Right renal pelvis (tissue), 4 donors: ENCODE measurements at regions not wholly inside any gene's neighbourhood (a gene's known extent, or its start where the extent isn't known, plus 50 kb on each side); places are given as distances from the start of the nearest gene placed in this dataset.
"Not testable (repeated sequence)": the region's sequence is repeated elsewhere in the genome, so short reads cannot be mapped to it uniquely, and the experiment has no call there.

ENCODE experiments used
- DNase-seq, 4 donors: peaks; one replicate each; pipeline ENCODE4 v3.0.0-alpha.2; 2013; ENCODE audit warnings: low read depth in 4 of 4, low spot score in 3 of 4, missing footprints in 1 of 4

- no peak for DNase-seq
These were observed 438.1 kb downstream of the GBA3 start for GRCh38 chr4:23130845-23131244.

- DNase-seq, result no peak
These were observed 432.4 kb downstream of the GBA3 start for GRCh38 chr4:23125118-23125517.

GRCh38 chr4:23122666-23123400, 430.1 kb downstream of the GBA3 start:
- DNase-seq, result no peak

- no peak for DNase-seq
These were observed 427.6 kb downstream of the GBA3 start for GRCh38 chr4:23120374-23120773.

GRCh38 chr4:23117826-23118225, 425.1 kb downstream of the GBA3 start:
- no peak for DNase-seq

- DNase-seq, result no peak
These were observed 421.8 kb downstream of the GBA3 start for GRCh38 chr4:23114538-23114937.

GRCh38 chr4:23113104-23113503, 420.4 kb downstream of the GBA3 start:
- no peak for DNase-seq

GRCh38 chr4:23106516-23106915, 413.8 kb downstream of the GBA3 start:
- no peak for DNase-seq

- no peak for DNase-seq
These were observed 413.1 kb downstream of the GBA3 start for GRCh38 chr4:23105759-23106370.

GRCh38 chr4:23097251-23097650, 404.5 kb downstream of the GBA3 start:
- no peak for DNase-seq

GRCh38 chr4:23091711-23092110, 399.0 kb downstream of the GBA3 start:
- no peak for DNase-seq

- no peak for DNase-seq
These were observed 392.5 kb downstream of the GBA3 start for GRCh38 chr4:23085249-23085568.

GRCh38 chr4:23084559-23085248, 392.0 kb downstream of the GBA3 start:
- DNase-seq, result no peak

GRCh38 chr4:23083391-23083790, 390.7 kb downstream of the GBA3 start:
- no peak for DNase-seq

- not testable (repeated sequence) for DNase-seq
These were observed 387.4 kb downstream of the GBA3 start for GRCh38 chr4:23080171-23080570.

GRCh38 chr4:23070848-23071570, 378.3 kb downstream of the GBA3 start:
- no peak for DNase-seq

- no peak for DNase-seq
These were observed 376.0 kb downstream of the GBA3 start for GRCh38 chr4:23068756-23069155.

GRCh38 chr4:23068287-23068686, 375.6 kb downstream of the GBA3 start:
- DNase-seq, result no peak

- no peak for DNase-seq
These were observed 369.5 kb downstream of the GBA3 start for GRCh38 chr4:23062188-23062587.

- DNase-seq, result no peak
These were observed 368.7 kb downstream of the GBA3 start for GRCh38 chr4:23061431-23061830.

- DNase-seq, result no peak
These were observed 368.0 kb downstream of the GBA3 start for GRCh38 chr4:23060776-23061175.
